A673 (cell line): ENCODE measurements at regions not wholly inside any gene's neighbourhood (a gene's known extent, or its start where the extent isn't known, plus 50 kb on each side); places are given as distances from the start of the nearest gene placed in this dataset.

ENCODE experiments used
- EZH2 ChIP-seq: fragments of 200-600 bp; sonication (generic); IDR thresholded peaks from 2 replicates; pipeline ENCODE4 v1.6.1; 2017; ENCODE audit warnings: borderline replicate concordance, low read depth, mild to moderate bottlenecking, mixed read lengths, antibody characterized with exemption, low read length; ENCODE audit not compliant: poor library complexity, severe bottlenecking
- TF ChIP-seq, protein P1 (sequence below): fragments of 300-800, 200-600 bp; sonication (generic); conservative IDR thresholded peaks from 2 replicates; pipeline ENCODE4 v1.5.1; 2017; ENCODE audit warnings: low read depth, mild to moderate bottlenecking, antibody characterized with exemption, low read length, moderate library complexity, mixed read lengths

DNA sequence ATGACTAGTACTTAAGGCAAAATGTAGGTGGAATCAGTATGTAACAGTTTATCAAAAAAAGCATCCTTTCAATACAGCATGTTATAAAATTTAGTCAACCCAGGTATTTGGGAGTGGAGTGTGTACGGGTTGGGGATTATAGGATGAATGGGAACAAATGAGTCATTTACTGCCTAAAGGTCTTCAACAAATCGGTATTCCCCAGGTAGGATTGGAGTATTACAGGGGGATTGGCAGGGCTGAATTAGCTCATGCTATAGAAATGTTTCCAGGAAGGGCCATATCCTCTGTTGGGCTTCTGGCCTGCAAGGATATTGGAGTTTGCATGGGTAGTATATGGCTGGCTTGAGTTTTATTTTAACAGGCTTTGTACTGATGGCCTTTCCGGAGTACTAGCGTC is 723.7 kb downstream of the SORCS1 start:
- TF ChIP-seq, protein P1, sequence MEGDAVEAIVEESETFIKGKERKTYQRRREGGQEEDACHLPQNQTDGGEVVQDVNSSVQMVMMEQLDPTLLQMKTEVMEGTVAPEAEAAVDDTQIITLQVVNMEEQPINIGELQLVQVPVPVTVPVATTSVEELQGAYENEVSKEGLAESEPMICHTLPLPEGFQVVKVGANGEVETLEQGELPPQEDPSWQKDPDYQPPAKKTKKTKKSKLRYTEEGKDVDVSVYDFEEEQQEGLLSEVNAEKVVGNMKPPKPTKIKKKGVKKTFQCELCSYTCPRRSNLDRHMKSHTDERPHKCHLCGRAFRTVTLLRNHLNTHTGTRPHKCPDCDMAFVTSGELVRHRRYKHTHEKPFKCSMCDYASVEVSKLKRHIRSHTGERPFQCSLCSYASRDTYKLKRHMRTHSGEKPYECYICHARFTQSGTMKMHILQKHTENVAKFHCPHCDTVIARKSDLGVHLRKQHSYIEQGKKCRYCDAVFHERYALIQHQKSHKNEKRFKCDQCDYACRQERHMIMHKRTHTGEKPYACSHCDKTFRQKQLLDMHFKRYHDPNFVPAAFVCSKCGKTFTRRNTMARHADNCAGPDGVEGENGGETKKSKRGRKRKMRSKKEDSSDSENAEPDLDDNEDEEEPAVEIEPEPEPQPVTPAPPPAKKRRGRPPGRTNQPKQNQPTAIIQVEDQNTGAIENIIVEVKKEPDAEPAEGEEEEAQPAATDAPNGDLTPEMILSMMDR, result no peak
- TF ChIP-seq EZH2, result no peak
